Astrocyte of the spinal cord (primary cell): ENCODE measurements at regions not wholly inside any gene's neighbourhood (a gene's known extent, or its start where the extent isn't known, plus 50 kb on each side); places are given as distances from the start of the nearest gene placed in this dataset.
A peak's percentile ranks its signal among the peaks of the same experiment; 100 is the strongest.
"Not testable (repeated sequence)": the region's sequence is repeated elsewhere in the genome, so short reads cannot be mapped to it uniquely, and the experiment has no call there.

Source experiments
- DNase-seq: peaks from one replicate; pipeline ENCODE4 v3.0.0; 2011; ENCODE audit warnings: low read depth, low spot score
- H3K4me3 ChIP-seq: 2 replicates; pipeline ENCODE4 v1.5.1; 2011; ENCODE audit warnings: low read depth, mild to moderate bottlenecking, low read length, moderate library complexity
- CTCF ChIP-seq: IDR thresholded peaks from 2 replicates; pipeline ENCODE4 v1.5.1; 2012; ENCODE audit warnings: low read depth, mild to moderate bottlenecking, low read length, inconsistent platforms
- in situ Hi-C: cut with HindIII; loops from 2 replicates; pipeline ENCODE4 v1.10.0; 2017; ENCODE audit warnings: low sequenced_read_pairs

- in situ Hi-C loops = no loop called here
- TF ChIP-seq CTCF = no peak
- DNase-seq = peak; percentile 9
- H3K4me3 ChIP-seq = no peak overlapping the region
Observed at GRCh38 chr1:79151006-79151796, 144.7 kb upstream of the ADGRL4 start.

GRCh38 chr1:79150576-79150975 lies 144.0 kb upstream of the ADGRL4 start:
- no peak for DNase-seq
- in situ Hi-C loops = no loop called here
- no peak overlapping the region for H3K4me3 ChIP-seq
- no peak for TF ChIP-seq CTCF

- DNase-seq, in situ Hi-C loops, H3K4me3 ChIP-seq: not testable (repeated sequence)
Observed at GRCh38 chr1:79138227-79138626, 131.7 kb upstream of the ADGRL4 start.

GRCh38 chr1:79133774-79134364 lies 127.3 kb upstream of the ADGRL4 start:
- DNase-seq = no peak
- no peak for TF ChIP-seq CTCF
- H3K4me3 ChIP-seq = no peak overlapping the region
- in situ Hi-C loops = no loop called here

GRCh38 chr1:79131626-79132025 lies 125.1 kb upstream of the ADGRL4 start:
- TF ChIP-seq CTCF = no peak
- DNase-seq = no peak
- H3K4me3 ChIP-seq = no peak overlapping the region
- in situ Hi-C loops = no loop called here

- in situ Hi-C loops = no loop called here
- no peak for TF ChIP-seq CTCF
- no peak overlapping the region for H3K4me3 ChIP-seq
- no peak for DNase-seq
Observed at GRCh38 chr1:79129914-79130313, 123.4 kb upstream of the ADGRL4 start.

GRCh38 chr1:79128722-79129121 lies 122.2 kb upstream of the ADGRL4 start:
- in situ Hi-C loops = no loop called here
- no peak for TF ChIP-seq CTCF
- peak; percentile 79 for DNase-seq
- H3K4me3 ChIP-seq = no peak overlapping the region
